ENCODE measurements at regions not wholly inside any gene's neighbourhood (a gene's known extent, or its start where the extent isn't known, plus 50 kb on each side); places are given as distances from the start of the nearest gene placed in this dataset.

DNA sequence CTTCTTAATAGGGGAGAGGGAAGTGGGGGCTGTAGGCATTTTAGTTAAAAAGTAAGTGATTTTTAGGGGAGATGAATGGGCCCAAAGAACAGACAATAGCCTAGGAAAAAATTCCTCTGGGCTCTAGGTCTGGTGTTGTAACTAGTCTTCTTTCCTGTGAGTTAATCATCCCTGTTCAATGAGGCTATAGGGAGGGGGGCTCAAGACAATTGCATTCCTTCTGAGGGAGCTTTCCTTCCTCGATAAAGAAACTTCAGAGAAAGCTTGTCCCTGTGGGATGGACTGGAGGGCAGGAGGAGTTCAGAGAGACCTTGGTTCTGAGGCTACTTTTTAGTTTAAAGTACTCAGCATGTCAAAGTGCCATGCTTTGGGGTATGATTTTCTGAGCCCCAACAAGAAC is 127.2 kb downstream of the BBS10 start:
- TF ChIP-seq, protein P1, sequence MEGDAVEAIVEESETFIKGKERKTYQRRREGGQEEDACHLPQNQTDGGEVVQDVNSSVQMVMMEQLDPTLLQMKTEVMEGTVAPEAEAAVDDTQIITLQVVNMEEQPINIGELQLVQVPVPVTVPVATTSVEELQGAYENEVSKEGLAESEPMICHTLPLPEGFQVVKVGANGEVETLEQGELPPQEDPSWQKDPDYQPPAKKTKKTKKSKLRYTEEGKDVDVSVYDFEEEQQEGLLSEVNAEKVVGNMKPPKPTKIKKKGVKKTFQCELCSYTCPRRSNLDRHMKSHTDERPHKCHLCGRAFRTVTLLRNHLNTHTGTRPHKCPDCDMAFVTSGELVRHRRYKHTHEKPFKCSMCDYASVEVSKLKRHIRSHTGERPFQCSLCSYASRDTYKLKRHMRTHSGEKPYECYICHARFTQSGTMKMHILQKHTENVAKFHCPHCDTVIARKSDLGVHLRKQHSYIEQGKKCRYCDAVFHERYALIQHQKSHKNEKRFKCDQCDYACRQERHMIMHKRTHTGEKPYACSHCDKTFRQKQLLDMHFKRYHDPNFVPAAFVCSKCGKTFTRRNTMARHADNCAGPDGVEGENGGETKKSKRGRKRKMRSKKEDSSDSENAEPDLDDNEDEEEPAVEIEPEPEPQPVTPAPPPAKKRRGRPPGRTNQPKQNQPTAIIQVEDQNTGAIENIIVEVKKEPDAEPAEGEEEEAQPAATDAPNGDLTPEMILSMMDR (IDR thresholded peaks at IDR 0.05): no peak
- TF ChIP-seq POLR2AphosphoS5 (IDR thresholded peaks at IDR 0.05): no peak
- TF ChIP-seq POLR2A (IDR thresholded peaks at IDR 0.05): no peak

Data from upper lobe of left lung (tissue), 4 donors.